IPS-NIHi7 (cell line): ENCODE measurements at regions not wholly inside any gene's neighbourhood (a gene's known extent, or its start where the extent isn't known, plus 50 kb on each side); places are given as distances from the start of the nearest gene placed in this dataset.
"Not testable (repeated sequence)": the region's sequence is repeated elsewhere in the genome, so short reads cannot be mapped to it uniquely, and the experiment has no call there.

Source experiments
- DNase-seq: peaks from one replicate; pipeline ENCODE4 v3.0.0; 2012; ENCODE audit warnings: mixed read lengths; ENCODE audit errors: extremely low spot score

GRCh38 chr5:9799606-9800005 lies 169.5 kb upstream of the TAS2R1 start:
- DNase-seq, result no peak

GRCh38 chr5:9790276-9790675 lies 160.1 kb upstream of the TAS2R1 start:
- no peak for DNase-seq

GRCh38 chr5:9789777-9790176 lies 159.6 kb upstream of the TAS2R1 start:
- no peak for DNase-seq

- DNase-seq, result no peak
These were observed 157.9 kb upstream of the TAS2R1 start for GRCh38 chr5:9787861-9788600.

GRCh38 chr5:9786380-9787360 lies 156.5 kb upstream of the TAS2R1 start:
- no peak for DNase-seq

GRCh38 chr5:9785751-9786150 lies 155.6 kb upstream of the TAS2R1 start:
- DNase-seq, result no peak

GRCh38 chr5:9784231-9784630 lies 154.1 kb upstream of the TAS2R1 start:
- no peak for DNase-seq

- DNase-seq, result no peak
These were observed 152.8 kb upstream of the TAS2R1 start for GRCh38 chr5:9782826-9783560.

- no peak for DNase-seq
These were observed 151.7 kb upstream of the TAS2R1 start for GRCh38 chr5:9781890-9782289.

GRCh38 chr5:9781275-9781674 lies 151.1 kb upstream of the TAS2R1 start:
- DNase-seq, result no peak

- DNase-seq, result no peak
These were observed 150.3 kb upstream of the TAS2R1 start for GRCh38 chr5:9780501-9780900.

GRCh38 chr5:9776525-9776924 lies 146.4 kb upstream of the TAS2R1 start:
- no peak for DNase-seq

- no peak for DNase-seq
These were observed 145.2 kb upstream of the TAS2R1 start for GRCh38 chr5:9775339-9775738.

- DNase-seq, result no peak
These were observed 144.4 kb upstream of the TAS2R1 start for GRCh38 chr5:9774472-9775079.

- DNase-seq, result no peak
These were observed 140.9 kb upstream of the TAS2R1 start for GRCh38 chr5:9771079-9771478.

GRCh38 chr5:9766581-9766980 lies 136.4 kb upstream of the TAS2R1 start:
- no peak for DNase-seq

- no peak for DNase-seq
These were observed 135.4 kb upstream of the TAS2R1 start for GRCh38 chr5:9765419-9766140.

- DNase-seq, result no peak
These were observed 131.6 kb upstream of the TAS2R1 start for GRCh38 chr5:9761706-9762105.

GRCh38 chr5:9752670-9753069 lies 122.5 kb upstream of the TAS2R1 start:
- not testable (repeated sequence) for DNase-seq

GRCh38 chr5:9743507-9743906 lies 113.4 kb upstream of the TAS2R1 start:
- no peak for DNase-seq

- DNase-seq, result no peak
These were observed 112.7 kb upstream of the TAS2R1 start for GRCh38 chr5:9742848-9743247.
